GM13977 (cell line): ENCODE measurements at regions not wholly inside any gene's neighbourhood (a gene's known extent, or its start where the extent isn't known, plus 50 kb on each side); places are given as distances from the start of the nearest gene placed in this dataset.

Experiments used
- DNase-seq: peaks from one replicate; pipeline ENCODE4 v3.0.0; 2012; ENCODE audit warnings: low spot score
- CTCF ChIP-seq: IDR thresholded peaks from 2 replicates; pipeline ENCODE4 v1.5.1; 2012; ENCODE audit warnings: mild to moderate bottlenecking, control low read depth; ENCODE audit not compliant: insufficient read depth; ENCODE audit errors: extremely low read depth, missing control alignments
- in situ Hi-C: fragments of 300-500 bp; cut with MboI; formaldehyde crosslinking; loops from one replicate; pipeline ENCODE4 v1.12.0; 2022; ENCODE audit warnings: low sequenced_read_pairs, low pct_unique_long_range_greater_than_20kb, mixed read lengths, inconsistent platforms; ENCODE audit not compliant: unreplicated experiment

GRCh38 chr14:51167587-51168214 is 72.3 kb upstream of the TMX1 start:
- no peak for TF ChIP-seq CTCF
- DNase-seq: no peak
- in situ Hi-C loops: no loop called here

GRCh38 chr14:51168215-51168613 is 71.8 kb upstream of the TMX1 start:
- DNase-seq: no peak
- in situ Hi-C loops: no loop called here
- TF ChIP-seq CTCF: no peak

- in situ Hi-C loops: no loop called here
- DNase-seq: no peak
- TF ChIP-seq CTCF: no peak
These were observed 66.2 kb upstream of the TMX1 start for GRCh38 chr14:51173863-51174262.

- DNase-seq: no peak
- in situ Hi-C loops: no loop called here
- TF ChIP-seq CTCF: no peak
These were observed 63.2 kb upstream of the TMX1 start for GRCh38 chr14:51176839-51177238.

GRCh38 chr14:51180577-51180976 is 59.5 kb upstream of the TMX1 start:
- DNase-seq: no peak
- TF ChIP-seq CTCF: no peak
- in situ Hi-C loops: no loop called here

- in situ Hi-C loops: no loop called here
- no peak for TF ChIP-seq CTCF
- DNase-seq: no peak
These were observed 57.9 kb upstream of the TMX1 start for GRCh38 chr14:51182131-51182565.
